ENCODE measurements at regions not wholly inside any gene's neighbourhood (a gene's known extent, or its start where the extent isn't known, plus 50 kb on each side); places are given as distances from the start of the nearest gene placed in this dataset.

DNA sequence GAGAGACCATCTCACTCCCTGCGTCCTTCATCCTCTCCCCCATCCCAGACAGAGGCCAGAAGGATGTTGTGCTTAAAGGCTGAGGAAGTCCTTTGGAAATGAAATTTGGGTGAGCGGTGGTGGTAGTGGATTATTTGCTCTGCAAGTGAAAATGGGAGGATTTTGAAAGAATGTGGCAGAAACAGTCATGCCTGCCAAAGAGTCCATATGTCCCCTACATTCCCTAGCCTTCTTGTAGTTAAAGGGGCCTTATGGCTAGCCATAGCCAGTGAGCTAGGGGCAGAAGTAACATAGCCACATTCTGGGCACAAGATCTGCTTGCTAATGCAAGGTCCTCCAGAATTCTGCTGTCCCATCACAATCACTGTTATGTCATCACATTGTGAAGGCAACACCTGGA, 360.2 kb upstream of the TSHZ3 start:
- Mint-ChIP-seq H3K4me1 (ENCODE audit: low read depth) (no peaks in the 10 kb centered on the region), H3K9me3 (ENCODE audit: low read depth) (no peaks in the 10 kb centered on the region), H3K36me3 (ENCODE audit: insufficient read depth) (no peaks in the 10 kb centered on the region), H3K27ac (no peak overlapping the region), H3K27me3 (peaks cover 13% of the 10 kb centered on the region), H3K4me3 (ENCODE audit: low read depth) (no peak overlapping the region)
- TF ChIP-seq, protein P1, sequence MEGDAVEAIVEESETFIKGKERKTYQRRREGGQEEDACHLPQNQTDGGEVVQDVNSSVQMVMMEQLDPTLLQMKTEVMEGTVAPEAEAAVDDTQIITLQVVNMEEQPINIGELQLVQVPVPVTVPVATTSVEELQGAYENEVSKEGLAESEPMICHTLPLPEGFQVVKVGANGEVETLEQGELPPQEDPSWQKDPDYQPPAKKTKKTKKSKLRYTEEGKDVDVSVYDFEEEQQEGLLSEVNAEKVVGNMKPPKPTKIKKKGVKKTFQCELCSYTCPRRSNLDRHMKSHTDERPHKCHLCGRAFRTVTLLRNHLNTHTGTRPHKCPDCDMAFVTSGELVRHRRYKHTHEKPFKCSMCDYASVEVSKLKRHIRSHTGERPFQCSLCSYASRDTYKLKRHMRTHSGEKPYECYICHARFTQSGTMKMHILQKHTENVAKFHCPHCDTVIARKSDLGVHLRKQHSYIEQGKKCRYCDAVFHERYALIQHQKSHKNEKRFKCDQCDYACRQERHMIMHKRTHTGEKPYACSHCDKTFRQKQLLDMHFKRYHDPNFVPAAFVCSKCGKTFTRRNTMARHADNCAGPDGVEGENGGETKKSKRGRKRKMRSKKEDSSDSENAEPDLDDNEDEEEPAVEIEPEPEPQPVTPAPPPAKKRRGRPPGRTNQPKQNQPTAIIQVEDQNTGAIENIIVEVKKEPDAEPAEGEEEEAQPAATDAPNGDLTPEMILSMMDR (IDR thresholded peaks at IDR 0.05; ENCODE audit: unreplicated experiment) = no peak
- no peak for DNase-seq (ENCODE audit: low spot score, unreplicated experiment)

DNA sequence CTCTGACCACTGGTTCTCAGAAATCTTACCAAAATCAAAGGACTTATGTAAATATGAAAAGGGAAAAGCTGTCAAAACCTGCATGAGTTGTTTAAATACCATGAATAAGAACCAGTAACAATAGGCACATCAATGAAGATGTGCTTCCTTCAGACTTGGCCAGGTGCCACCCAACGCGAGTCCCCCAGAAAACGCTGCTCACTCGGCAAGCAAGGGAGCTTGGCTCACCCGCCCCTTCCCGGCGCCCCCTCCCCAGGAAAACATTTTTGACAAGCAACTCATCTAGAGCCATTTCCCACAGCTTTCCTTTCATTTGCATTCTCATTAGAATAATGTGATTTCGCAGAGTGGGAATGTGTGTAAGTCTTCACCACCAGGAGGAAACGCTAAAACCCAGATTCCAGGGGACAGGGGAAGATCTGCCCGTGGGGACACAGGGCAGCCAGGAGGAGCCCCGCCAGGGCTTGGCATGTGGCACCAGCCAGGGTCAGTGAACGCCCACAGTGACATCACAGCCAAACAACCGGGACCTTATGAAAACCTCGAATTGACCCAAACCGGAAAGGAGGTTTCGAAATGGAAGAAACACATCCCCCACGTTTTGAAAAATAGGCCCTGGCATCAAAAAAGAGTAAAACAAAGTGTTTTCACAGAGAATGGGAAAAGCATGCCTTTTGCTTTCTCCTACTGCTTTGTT, 366.2 kb upstream of the TSHZ3 start:
- peaks cover 22% of the 10 kb centered on the region for H3K4me1 Mint-ChIP-seq (ENCODE audit: low read depth)

GRCh38 chr19:31716826-31717225, 367.6 kb upstream of the TSHZ3 start:
- TF ChIP-seq, protein P1 (IDR thresholded peaks at IDR 0.05; ENCODE audit: unreplicated experiment) = no peak
- DNase-seq (ENCODE audit: low spot score, unreplicated experiment) = no peak
- peaks cover 11% of the 10 kb centered on the region for H3K27me3 Mint-ChIP-seq
- H3K4me3 Mint-ChIP-seq (ENCODE audit: low read depth) = no peak overlapping the region
- H3K9me3 Mint-ChIP-seq (ENCODE audit: low read depth) = no peaks in the 10 kb centered on the region
- H3K36me3 Mint-ChIP-seq (ENCODE audit: insufficient read depth) = no peaks in the 10 kb centered on the region
- peaks cover 22% of the 10 kb centered on the region for H3K4me1 Mint-ChIP-seq (ENCODE audit: low read depth)
- no peak overlapping the region for H3K27ac Mint-ChIP-seq

More for the DNA sequence above, 366.2 kb upstream of the TSHZ3 start:
- Mint-ChIP-seq H3K4me3 (ENCODE audit: low read depth) (no peak overlapping the region), H3K9me3 (ENCODE audit: low read depth) (no peaks in the 10 kb centered on the region), H3K27ac (no peak overlapping the region), H3K27me3 (peaks cover 12% of the 10 kb centered on the region), H3K36me3 (ENCODE audit: insufficient read depth) (no peaks in the 10 kb centered on the region)
- TF ChIP-seq, protein P1 (IDR thresholded peaks at IDR 0.05; ENCODE audit: unreplicated experiment) = no peak
- no peak for DNase-seq (ENCODE audit: low spot score, unreplicated experiment)

GRCh38 chr19:31717269-31717923, 368.2 kb upstream of the TSHZ3 start:
- H3K27me3 Mint-ChIP-seq = peaks cover 9% of the 10 kb centered on the region
- H3K9me3 Mint-ChIP-seq (ENCODE audit: low read depth) = no peaks in the 10 kb centered on the region
- no peak overlapping the region for H3K27ac Mint-ChIP-seq
- H3K36me3 Mint-ChIP-seq (ENCODE audit: insufficient read depth) = no peaks in the 10 kb centered on the region
- no peak overlapping the region for H3K4me3 Mint-ChIP-seq (ENCODE audit: low read depth)
- no peak for DNase-seq (ENCODE audit: low spot score, unreplicated experiment)
- H3K4me1 Mint-ChIP-seq (ENCODE audit: low read depth) = peaks cover 22% of the 10 kb centered on the region
- TF ChIP-seq, protein P1 (IDR thresholded peaks at IDR 0.05; ENCODE audit: unreplicated experiment) = no peak

- Mint-ChIP-seq H3K27ac (no peak overlapping the region), H3K27me3 (peaks cover 9% of the 10 kb centered on the region)
These were observed 368.8 kb upstream of the TSHZ3 start for GRCh38 chr19:31718032-31718431.

More at GRCh38 chr19:31718032-31718431, 368.8 kb upstream of the TSHZ3 start:
- Mint-ChIP-seq H3K4me1 (ENCODE audit: low read depth) (peaks cover 22% of the 10 kb centered on the region), H3K4me3 (ENCODE audit: low read depth) (no peak overlapping the region), H3K9me3 (ENCODE audit: low read depth) (peaks cover 4% of the 10 kb centered on the region), H3K36me3 (ENCODE audit: insufficient read depth) (no peaks in the 10 kb centered on the region)
- no peak for DNase-seq (ENCODE audit: low spot score, unreplicated experiment)
- TF ChIP-seq, protein P1 (IDR thresholded peaks at IDR 0.05; ENCODE audit: unreplicated experiment) = no peak
